22Rv1 (cell line): ENCODE measurements at regions not wholly inside any gene's neighbourhood (a gene's known extent, or its start where the extent isn't known, plus 50 kb on each side); places are given as distances from the start of the nearest gene placed in this dataset.

ENCODE experiments used
- H3K27ac ChIP-seq: fragments of 450-650 bp; 2 replicates; pipeline ENCODE4 v1.5.1; 2017
- CTCF ChIP-seq: fragments of 450-650 bp; IDR thresholded peaks from 2 replicates; pipeline ENCODE4 v1.5.1; 2017; ENCODE audit warnings: mild to moderate bottlenecking
- ZFX ChIP-seq: fragments of 450-650 bp; IDR thresholded peaks from 2 replicates; pipeline ENCODE4 v1.6.1; 2017; ENCODE audit warnings: antibody characterized with exemption, borderline replicate concordance

DNA sequence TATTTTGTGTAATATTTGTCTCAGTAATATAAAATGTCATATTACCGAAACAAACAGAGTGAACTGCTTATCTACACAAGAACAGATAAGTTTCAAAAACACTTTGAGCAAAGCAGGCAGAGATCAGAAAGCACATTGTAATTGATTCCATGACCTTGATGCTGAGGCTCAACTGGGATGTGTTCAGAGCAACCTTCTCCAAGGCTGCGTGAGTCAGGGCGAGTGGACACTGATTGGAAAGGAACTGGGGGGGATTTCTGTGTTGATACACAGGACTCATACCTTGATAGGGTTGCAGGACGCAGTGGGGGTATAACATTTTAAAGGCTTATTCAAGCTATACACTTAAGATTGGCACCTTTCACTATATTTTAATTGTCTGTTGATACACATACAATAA is 1136.3 kb downstream of the UQCRFS1 start:
- H3K27ac ChIP-seq: no peak overlapping the region
- TF ChIP-seq ZFX: no peak
- no peak for TF ChIP-seq CTCF

DNA sequence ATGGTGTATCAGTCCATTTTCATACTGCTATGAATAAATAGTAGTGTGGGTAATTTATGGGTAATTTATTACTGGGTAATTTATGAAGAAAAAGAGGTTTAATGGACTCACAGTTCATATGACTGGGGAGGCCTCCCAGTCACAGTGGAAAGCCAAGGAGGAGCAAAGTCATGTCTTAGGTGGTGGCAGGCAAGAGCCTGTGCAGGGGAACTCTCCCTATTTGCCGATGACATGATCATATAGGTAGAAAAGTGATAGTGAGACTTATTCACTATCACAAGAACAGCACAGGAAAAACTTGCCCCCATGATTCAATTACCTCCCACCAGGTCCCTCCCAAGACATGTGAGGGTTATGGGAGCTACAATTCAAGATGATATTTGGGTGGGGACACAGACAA is 1137.7 kb downstream of the UQCRFS1 start:
- H3K27ac ChIP-seq: no peak overlapping the region
- no peak for TF ChIP-seq CTCF
- TF ChIP-seq ZFX: no peak

- no peak overlapping the region for H3K27ac ChIP-seq
- TF ChIP-seq CTCF (no peak), ZFX (no peak)
Observed at GRCh38 chr19:28074773-28075172, 1138.2 kb downstream of the UQCRFS1 start.

GRCh38 chr19:28067882-28068281 is 1145.1 kb downstream of the UQCRFS1 start:
- H3K27ac ChIP-seq: no peak overlapping the region
- TF ChIP-seq CTCF: no peak
- no peak for TF ChIP-seq ZFX

DNA sequence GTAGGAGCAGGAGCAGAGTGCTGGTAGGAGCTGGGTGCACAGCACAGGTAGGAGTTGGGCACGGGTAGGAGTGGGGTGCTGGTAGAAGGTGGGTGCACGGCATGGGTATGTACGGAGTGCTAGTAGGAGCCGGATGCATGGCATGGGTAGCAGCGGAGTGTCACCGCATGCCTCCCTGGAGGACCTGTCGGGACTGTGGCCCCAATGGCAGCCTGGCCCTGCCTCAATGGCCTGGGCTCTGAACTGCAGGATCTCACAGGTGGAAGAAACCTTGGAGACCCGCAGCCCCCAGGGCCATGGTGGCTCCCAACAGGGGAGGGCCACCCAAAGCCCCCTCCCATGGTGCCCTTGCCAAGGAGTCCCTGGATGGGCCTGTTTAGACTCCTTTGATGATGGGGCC is 1146.0 kb downstream of the UQCRFS1 start:
- TF ChIP-seq ZFX: no peak
- TF ChIP-seq CTCF: no peak
- H3K27ac ChIP-seq: no peak overlapping the region

DNA sequence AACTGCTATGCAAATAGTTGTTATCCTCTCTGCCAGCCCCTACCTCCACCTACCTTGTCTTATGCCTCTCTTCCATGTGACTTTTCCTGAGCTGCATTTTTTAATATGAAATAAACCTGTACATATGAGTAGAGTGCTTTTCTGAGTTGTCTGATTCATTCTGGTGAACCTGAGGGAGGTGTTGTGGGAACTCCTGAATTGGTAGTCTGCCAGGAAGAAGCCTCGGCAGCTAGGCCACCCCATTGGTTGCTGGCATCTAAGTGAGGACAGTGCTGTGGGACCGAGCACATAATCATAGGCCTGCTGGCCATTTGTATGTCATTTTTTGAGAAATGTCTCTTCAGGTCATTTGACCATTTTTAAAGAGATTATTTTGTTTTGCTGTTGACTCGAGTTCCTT is 1146.8 kb downstream of the UQCRFS1 start:
- TF ChIP-seq ZFX (no peak), CTCF (no peak)
- peak overlapping the region; percentile 84; the same call in 1 of the 2 replicates for H3K27ac ChIP-seq

DNA sequence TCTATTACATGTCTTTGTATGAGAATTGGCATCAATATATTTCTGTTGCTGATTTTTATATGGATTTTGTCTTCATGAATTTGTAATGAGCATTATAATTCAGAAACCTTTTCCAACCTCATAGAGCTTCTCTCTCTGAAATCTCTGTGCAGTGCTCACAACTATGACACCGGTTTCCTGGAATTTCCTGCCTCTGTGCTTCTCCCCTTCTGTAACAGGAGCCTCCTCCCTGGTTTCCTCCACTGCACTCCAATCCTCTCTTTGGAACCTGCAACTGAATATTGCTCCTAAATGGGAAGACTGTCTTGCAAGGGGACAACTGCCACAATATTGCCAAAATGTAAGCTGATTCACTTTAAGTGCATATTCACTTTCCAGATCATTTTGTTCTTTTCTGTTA is 1147.9 kb downstream of the UQCRFS1 start:
- peak overlapping the region; percentile 84 for H3K27ac ChIP-seq
- TF ChIP-seq CTCF (no peak), ZFX (no peak)
